ENCODE measurements at regions not wholly inside any gene's neighbourhood (a gene's known extent, or its start where the extent isn't known, plus 50 kb on each side); places are given as distances from the start of the nearest gene placed in this dataset.

DNA sequence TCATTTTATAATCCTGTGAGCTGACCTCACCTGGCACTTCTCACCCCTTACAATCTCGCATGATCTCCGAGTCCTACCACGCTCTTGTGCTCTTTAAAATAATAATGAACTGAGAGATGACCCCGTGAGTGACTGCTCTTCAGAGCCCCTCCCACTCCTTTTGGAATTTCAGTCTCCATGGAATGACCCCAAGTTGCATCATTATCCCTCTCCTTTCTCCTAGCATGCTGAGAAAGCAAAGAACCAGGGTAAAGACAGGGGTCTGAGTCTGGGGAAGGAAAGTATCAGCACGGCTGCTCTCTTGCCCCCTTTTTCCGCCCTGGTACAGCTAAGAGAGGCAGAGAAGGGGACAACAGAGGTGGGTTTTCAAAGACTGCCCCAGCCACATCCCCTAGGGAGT lies 178.3 kb upstream of the PLEKHA5 start:
- TF ChIP-seq, protein P1, sequence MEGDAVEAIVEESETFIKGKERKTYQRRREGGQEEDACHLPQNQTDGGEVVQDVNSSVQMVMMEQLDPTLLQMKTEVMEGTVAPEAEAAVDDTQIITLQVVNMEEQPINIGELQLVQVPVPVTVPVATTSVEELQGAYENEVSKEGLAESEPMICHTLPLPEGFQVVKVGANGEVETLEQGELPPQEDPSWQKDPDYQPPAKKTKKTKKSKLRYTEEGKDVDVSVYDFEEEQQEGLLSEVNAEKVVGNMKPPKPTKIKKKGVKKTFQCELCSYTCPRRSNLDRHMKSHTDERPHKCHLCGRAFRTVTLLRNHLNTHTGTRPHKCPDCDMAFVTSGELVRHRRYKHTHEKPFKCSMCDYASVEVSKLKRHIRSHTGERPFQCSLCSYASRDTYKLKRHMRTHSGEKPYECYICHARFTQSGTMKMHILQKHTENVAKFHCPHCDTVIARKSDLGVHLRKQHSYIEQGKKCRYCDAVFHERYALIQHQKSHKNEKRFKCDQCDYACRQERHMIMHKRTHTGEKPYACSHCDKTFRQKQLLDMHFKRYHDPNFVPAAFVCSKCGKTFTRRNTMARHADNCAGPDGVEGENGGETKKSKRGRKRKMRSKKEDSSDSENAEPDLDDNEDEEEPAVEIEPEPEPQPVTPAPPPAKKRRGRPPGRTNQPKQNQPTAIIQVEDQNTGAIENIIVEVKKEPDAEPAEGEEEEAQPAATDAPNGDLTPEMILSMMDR (IDR thresholded peaks at IDR 0.05; ENCODE audit: insufficient read depth, low read length, poor library complexity, severe bottlenecking): no peak
- TF ChIP-seq EZH2phosphoT487 (conservative IDR thresholded peaks at IDR 0.05; ENCODE audit: low read length): no peak

Data from SU-DHL-6 (cell line).